ENCODE measurements at regions not wholly inside any gene's neighbourhood (a gene's known extent, or its start where the extent isn't known, plus 50 kb on each side); places are given as distances from the start of the nearest gene placed in this dataset.

- intact Hi-C loops (cut with DNase I), result no loop called here
These were observed 90.4 kb upstream of the IGFBP3 start for GRCh38 chr7:46011501-46011900.

GRCh38 chr7:46011059-46011458 lies 90.0 kb upstream of the IGFBP3 start:
- intact Hi-C loops (cut with DNase I), result no loop called here

More at GRCh38 chr7:46011501-46011900, 90.4 kb upstream of the IGFBP3 start:
- DNase-seq, result no peak

GRCh38 chr7:46009211-46009610 lies 88.1 kb upstream of the IGFBP3 start:
- no peak for DNase-seq
- intact Hi-C loops (cut with DNase I), result no loop called here

More at GRCh38 chr7:46011059-46011458, 90.0 kb upstream of the IGFBP3 start:
- no peak for DNase-seq

- intact Hi-C loops (cut with DNase I), result no loop called here
- no peak for DNase-seq
These were observed 87.0 kb upstream of the IGFBP3 start for GRCh38 chr7:46007990-46008643.

- DNase-seq, result no peak
- intact Hi-C loops (cut with DNase I), result no loop called here
These were observed 86.1 kb upstream of the IGFBP3 start for GRCh38 chr7:46007194-46007593.

- intact Hi-C loops (cut with DNase I), result no loop called here
- DNase-seq, result no peak
These were observed 85.7 kb upstream of the IGFBP3 start for GRCh38 chr7:46006723-46007122.

GRCh38 chr7:46006212-46006611 lies 85.1 kb upstream of the IGFBP3 start:
- intact Hi-C loops (cut with DNase I), result no loop called here
- DNase-seq, result no peak

- DNase-seq, result no peak
- intact Hi-C loops (cut with DNase I), result no loop called here
These were observed 83.9 kb upstream of the IGFBP3 start for GRCh38 chr7:46004965-46005364.

GRCh38 chr7:46003896-46004875 lies 83.1 kb upstream of the IGFBP3 start:
- DNase-seq, result no peak
- intact Hi-C loops (cut with DNase I), result no loop called here

- intact Hi-C loops (cut with DNase I), result no loop called here
These were observed 82.1 kb upstream of the IGFBP3 start for GRCh38 chr7:46003161-46003560.

GRCh38 chr7:46000513-46000912 lies 79.4 kb upstream of the IGFBP3 start:
- intact Hi-C loops (cut with DNase I), result no loop called here
- no peak for DNase-seq

More at GRCh38 chr7:46003161-46003560, 82.1 kb upstream of the IGFBP3 start:
- no peak for DNase-seq

GRCh38 chr7:45999541-45999940 lies 78.5 kb upstream of the IGFBP3 start:
- intact Hi-C loops (cut with DNase I), result no loop called here
- no peak for DNase-seq

- no peak for DNase-seq
- intact Hi-C loops (cut with DNase I), result no loop called here
These were observed 77.4 kb upstream of the IGFBP3 start for GRCh38 chr7:45998506-45998905.

GRCh38 chr7:45993621-45994020 lies 72.5 kb upstream of the IGFBP3 start:
- no peak for DNase-seq
- intact Hi-C loops (cut with DNase I), result no loop called here

GRCh38 chr7:45992826-45993225 lies 71.8 kb upstream of the IGFBP3 start:
- intact Hi-C loops (cut with DNase I), result no loop called here
- DNase-seq, result no peak

GRCh38 chr7:45990276-45990675 lies 69.2 kb upstream of the IGFBP3 start:
- intact Hi-C loops (cut with DNase I), result no loop called here
- no peak for DNase-seq

- intact Hi-C loops (cut with DNase I), result no loop called here
- no peak for DNase-seq
These were observed 67.5 kb upstream of the IGFBP3 start for GRCh38 chr7:45988405-45989057.

- intact Hi-C loops (cut with DNase I), result no loop called here
- no peak for DNase-seq
These were observed 66.6 kb upstream of the IGFBP3 start for GRCh38 chr7:45987521-45988290.

Measured in head of caudate nucleus (tissue), 42 donors.